ENCODE measurements at regions not wholly inside any gene's neighbourhood (a gene's known extent, or its start where the extent isn't known, plus 50 kb on each side); places are given as distances from the start of the nearest gene placed in this dataset.
A peak's percentile ranks its signal among the peaks of the same experiment; 100 is the strongest.

GRCh38 chr6:153392156-153392555 is 261.1 kb upstream of the RGS17 start:
- no peak overlapping the region for H3K4me3 Mint-ChIP-seq
- Histone ChIP-seq H4K8ac (replicated peaks; ENCODE audit: insufficient read length, low read depth, low read length) (no peak overlapping the region), H3K18ac (ENCODE audit: insufficient read length, low read depth, low read length) (no peak overlapping the region), H2BK20ac (ENCODE audit: low read depth, low read length, poor library complexity, severe bottlenecking) (no peak overlapping the region), H3K79me2 (ENCODE audit: insufficient read depth, low read length) (no peaks in the 10 kb centered on the region), H3K27ac (ENCODE audit: insufficient read length, low read depth, low read length) (no peak overlapping the region), H3K4me2 (ENCODE audit: insufficient read depth, insufficient read length, low read length) (no peak overlapping the region), H2AFZ (ENCODE audit: low read length) (peak overlapping the region; percentile 73), H4K91ac (ENCODE audit: insufficient read length, low read depth, low read length) (no peak overlapping the region), H2BK12ac (ENCODE audit: insufficient read length, low read depth, low read length) (no peak overlapping the region), H3K14ac (ENCODE audit: insufficient read depth, low read length) (no peak overlapping the region; the same call in 1 of the 2 replicates), H4K20me1 (ENCODE audit: control insufficient read depth, insufficient read depth, insufficient read length) (no peaks in the 10 kb centered on the region), H3K9ac (ENCODE audit: extremely low read depth, insufficient read length, low read length) (no peak overlapping the region), H3T11ph (ENCODE audit: low read length) (no peak overlapping the region), H3K56ac (ENCODE audit: insufficient read length, low read depth, low read length) (no peak overlapping the region), H2BK5ac (ENCODE audit: insufficient read length, low read length) (no peak overlapping the region), H3K9me3 (ENCODE audit: control insufficient read depth, low read depth, low read length) (no peaks in the 10 kb centered on the region), H4K5ac (ENCODE audit: insufficient read length, low read depth, low read length) (no peak overlapping the region), H3K4ac (ENCODE audit: low read depth, low read length) (no peak overlapping the region), H3K23me2 (ENCODE audit: insufficient read length, low read depth, low read length, poor library complexity, severe bottlenecking) (no peaks in the 10 kb centered on the region), H3K23ac (ENCODE audit: insufficient read length, low read depth, low read length) (no peak overlapping the region), H2BK15ac (ENCODE audit: low read depth, low read length) (no peak overlapping the region), H2BK120ac (ENCODE audit: low read depth, low read length, poor library complexity, severe bottlenecking) (no peak overlapping the region), H3K27me3 (ENCODE audit: insufficient read depth, low read length) (no peaks in the 10 kb centered on the region), H2AK5ac (ENCODE audit: insufficient read length, low read length) (no peak overlapping the region), H3K79me1 (ENCODE audit: insufficient read depth, low read depth, low read length, poor library complexity, severe bottlenecking) (no peaks in the 10 kb centered on the region), H3K4me1 (ENCODE audit: insufficient read depth, low read length) (no peaks in the 10 kb centered on the region)
- H3K4me1 Mint-ChIP-seq, result peaks cover 3 to 6% of the 10 kb centered on the region in 2 experiments; a peak in 2 of 4 replicates
- no peak overlapping the region for H3K27ac Mint-ChIP-seq
- TF ChIP-seq CTCF (conservative IDR thresholded peaks at IDR 0.05), result no peak
- DNase-seq, result no peak
- peaks cover 3% of the 10 kb centered on the region in 2 experiments; a peak in 4 of 5 replicates for H3K9me3 Mint-ChIP-seq
- WGBS (ENCODE audit: extremely low coverage, insufficient read length, low lambda C conversion rate), result no CpG with 5 or more reads among the region's 4 CpGs
- H3K36me3 Mint-ChIP-seq (ENCODE audit: insufficient read depth in 1 of 3, low read depth in 3 of 3), result peaks cover 0 to 1% (median 0%) of the 10 kb centered on the region in 3 experiments; a peak in 3 of 7 replicates
- no peaks in the 10 kb centered on the region for H3K27me3 Mint-ChIP-seq (ENCODE audit: low read depth)
